Activated B cell treated with CpG ODN at 0.5 μM for 24 hours (primary cell): ENCODE measurements at regions not wholly inside any gene's neighbourhood (a gene's known extent, or its start where the extent isn't known, plus 50 kb on each side); places are given as distances from the start of the nearest gene placed in this dataset.

Source experiments
- ATAC-seq: fragments of 200-7000 bp; cut with Tn5 transposase; one replicate; pipeline ENCODE4 v1.10.0; 2021; ENCODE audit warnings: low read depth, mild to moderate bottlenecking, moderate library complexity
- CTCF ChIA-PET: fragments of 350-600 bp; sonication (Branson Sonifier 250); formaldehyde crosslinking; loops from one replicate; lab custom pipeline; 2021; ENCODE audit warnings: antibody characterized with exemption; lab: Charles Lee
- POLR2A ChIA-PET: fragments of 350-600 bp; sonication (Branson Sonifier 250); formaldehyde crosslinking; loops from one replicate; lab custom pipeline; 2021; ENCODE audit warnings: antibody characterized with exemption; lab: Charles Lee
- DNase-seq: peaks from one replicate; pipeline ENCODE4 v3.0.0; 2022
- H3K27ac Mint-ChIP-seq: one replicate; pipeline ENCODE4 v1.8.0; 2020; ENCODE audit warnings: mixed read lengths
- H3K27me3 Mint-ChIP-seq: one replicate; pipeline ENCODE4 v1.8.0; 2021; ENCODE audit warnings: mixed read lengths
- H3K36me3 Mint-ChIP-seq: one replicate; pipeline ENCODE4 v1.8.0; 2021; ENCODE audit warnings: low read depth, mixed read lengths
- H3K4me1 Mint-ChIP-seq: one replicate; pipeline ENCODE4 v1.8.0; 2021; ENCODE audit warnings: mixed read lengths
- H3K4me3 Mint-ChIP-seq: one replicate; pipeline ENCODE4 v1.8.0; 2020; ENCODE audit warnings: mild to moderate bottlenecking, mixed read lengths
- H3K9me3 Mint-ChIP-seq: one replicate; pipeline ENCODE4 v1.8.0; 2020; ENCODE audit warnings: mixed read lengths
- CTCF ChIP-seq: fragments of 200-600 bp; IDR thresholded peaks from one replicate; pipeline ENCODE4 v1.8.0; 2022; ENCODE audit warnings: antibody characterized with exemption, mild to moderate bottlenecking
- intact Hi-C: fragments of 100-400 bp; cut with micrococcal nuclease; formaldehyde crosslinking; loops from one replicate; pipeline ENCODE4 v1.15.1; 2024

- Mint-ChIP-seq H3K4me3 (no peak overlapping the region), H3K27me3 (no peaks in the 10 kb centered on the region), H3K36me3 (no peaks in the 10 kb centered on the region), H3K9me3 (no peaks in the 10 kb centered on the region), H3K4me1 (no peaks in the 10 kb centered on the region), H3K27ac (no peak overlapping the region)
- intact Hi-C loops: no loop called here
- CTCF ChIA-PET: no interaction called here
- DNase-seq (no peak), ATAC-seq (no peak)
- no peak for TF ChIP-seq CTCF
- POLR2A ChIA-PET: no interaction called here
Observed at GRCh38 chr4:180618396-180618795, 1624.8 kb upstream of the TENM3 start.

GRCh38 chr4:180619440-180619839 is 1623.8 kb upstream of the TENM3 start:
- no peak for DNase-seq
- POLR2A ChIA-PET: no interaction called here
- Mint-ChIP-seq H3K9me3 (no peaks in the 10 kb centered on the region), H3K27ac (no peak overlapping the region), H3K4me3 (no peak overlapping the region), H3K36me3 (no peaks in the 10 kb centered on the region), H3K27me3 (no peaks in the 10 kb centered on the region), H3K4me1 (no peaks in the 10 kb centered on the region)
- ATAC-seq: no peak
- TF ChIP-seq CTCF: no peak
- intact Hi-C loops: no loop called here
- CTCF ChIA-PET: no interaction called here

- no peak overlapping the region for H3K27ac Mint-ChIP-seq
- H3K9me3 Mint-ChIP-seq: no peaks in the 10 kb centered on the region
- no peak for DNase-seq
- intact Hi-C loops: no loop called here
- no peak for TF ChIP-seq CTCF
- H3K4me1 Mint-ChIP-seq: no peaks in the 10 kb centered on the region
- ATAC-seq: no peak
- H3K4me3 Mint-ChIP-seq: no peak overlapping the region
- POLR2A ChIA-PET: no interaction called here
- H3K36me3 Mint-ChIP-seq: no peaks in the 10 kb centered on the region
- H3K27me3 Mint-ChIP-seq: no peaks in the 10 kb centered on the region
- CTCF ChIA-PET: no interaction called here
Observed at GRCh38 chr4:180622254-180622653, 1620.9 kb upstream of the TENM3 start.

- intact Hi-C loops: no loop called here
- Mint-ChIP-seq H3K27me3 (no peaks in the 10 kb centered on the region), H3K9me3 (no peaks in the 10 kb centered on the region), H3K36me3 (no peaks in the 10 kb centered on the region), H3K27ac (no peak overlapping the region), H3K4me3 (no peak overlapping the region), H3K4me1 (no peaks in the 10 kb centered on the region)
- ChIA-PET POLR2A (no interaction called here), CTCF (no interaction called here)
- TF ChIP-seq CTCF: no peak
- ATAC-seq (no peak), DNase-seq (no peak)
Observed at GRCh38 chr4:180625653-180626052, 1617.5 kb upstream of the TENM3 start.

- Mint-ChIP-seq H3K36me3 (no peaks in the 10 kb centered on the region), H3K9me3 (no peaks in the 10 kb centered on the region), H3K27ac (no peak overlapping the region), H3K4me3 (no peak overlapping the region), H3K4me1 (no peaks in the 10 kb centered on the region), H3K27me3 (no peaks in the 10 kb centered on the region)
- intact Hi-C loops: no loop called here
- ChIA-PET CTCF (no interaction called here), POLR2A (no interaction called here)
- no peak for DNase-seq
- no peak for TF ChIP-seq CTCF
- ATAC-seq: no peak
Observed at GRCh38 chr4:180630012-180630665, 1613.1 kb upstream of the TENM3 start.
